GM23338 (cell line): ENCODE measurements at regions not wholly inside any gene's neighbourhood (a gene's known extent, or its start where the extent isn't known, plus 50 kb on each side); places are given as distances from the start of the nearest gene placed in this dataset.

Source experiments
- CREB1 ChIP-seq: fragments of 250-450 bp; sonication (Bioruptor Pico); IDR thresholded peaks from 2 replicates; pipeline ENCODE4 v1.5.0; 2020; ENCODE audit warnings: low read depth, mild to moderate bottlenecking, moderate library complexity
- EZH2 ChIP-seq: fragments of 200-600 bp; sonication (generic); IDR thresholded peaks from one replicate; pipeline ENCODE4 v1.8.0; 2017; ENCODE audit warnings: antibody characterized with exemption, mild to moderate bottlenecking, low read depth; ENCODE audit not compliant: unreplicated experiment
- EZH2phosphoT487 ChIP-seq: fragments of 200-600 bp; sonication (generic); IDR thresholded peaks from one replicate; pipeline ENCODE4 v1.8.1; 2018; ENCODE audit warnings: antibody characterized with exemption; ENCODE audit not compliant: unreplicated experiment
- JUNB ChIP-seq: IDR thresholded peaks from one replicate; pipeline ENCODE4 v1.6.1; 2016; ENCODE audit warnings: antibody characterized with exemption; ENCODE audit not compliant: unreplicated experiment
- POLR2AphosphoS5 ChIP-seq: IDR thresholded peaks from 2 replicates; pipeline ENCODE4 v1.6.1; 2016; ENCODE audit warnings: antibody characterized with exemption, low read depth
- ZNF114 ChIP-seq: fragments of 250-450 bp; sonication (Bioruptor Pico); IDR thresholded peaks from 2 replicates; pipeline ENCODE4 v1.5.0; 2020; ENCODE audit warnings: mild to moderate bottlenecking, moderate library complexity
- ZNF331 ChIP-seq: fragments of 250-450 bp; sonication (Bioruptor Pico); IDR thresholded peaks from 2 replicates; pipeline ENCODE4 v1.5.0; 2020; ENCODE audit warnings: low read depth, mild to moderate bottlenecking, moderate library complexity
- TF ChIP-seq, protein P1 (sequence below), 2 experiments: fragments of 200-600 bp in 1 of 2; sonication (generic) in 1 of 2; conservative IDR thresholded peaks; 2 replicates each; pipeline versions ENCODE4 v1.5.1 to v1.6.1; 2016 to 2017; ENCODE audit warnings: antibody characterized with exemption in 2 of 2, low read depth in 2 of 2, mild to moderate bottlenecking in 2 of 2, moderate library complexity in 1 of 2
- TF ChIP-seq, protein P2 (sequence below): IDR thresholded peaks from one replicate; pipeline ENCODE4 v1.6.1; 2018; ENCODE audit warnings: antibody characterized with exemption; ENCODE audit not compliant: unreplicated experiment

DNA sequence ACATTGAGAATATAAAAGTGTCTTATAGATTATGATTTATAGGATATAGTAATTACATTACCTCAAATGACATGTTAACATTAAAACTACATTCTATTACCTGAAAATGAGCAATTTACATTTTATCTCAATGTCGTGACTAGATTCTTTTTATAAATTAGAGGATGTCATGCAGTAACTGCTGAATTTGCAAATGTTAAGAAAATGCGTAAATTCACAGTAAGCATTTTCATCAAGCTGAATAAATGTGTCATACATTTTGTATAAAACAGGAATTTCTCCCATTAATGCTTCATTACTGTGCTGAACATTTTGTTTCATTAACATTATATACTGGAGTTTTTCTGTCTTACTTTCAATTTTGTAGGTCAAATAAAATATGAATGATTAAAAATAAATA, 1460.7 kb upstream of the B3GALT2 start:
- no peak for TF ChIP-seq EZH2phosphoT487
- TF ChIP-seq, protein P1, sequence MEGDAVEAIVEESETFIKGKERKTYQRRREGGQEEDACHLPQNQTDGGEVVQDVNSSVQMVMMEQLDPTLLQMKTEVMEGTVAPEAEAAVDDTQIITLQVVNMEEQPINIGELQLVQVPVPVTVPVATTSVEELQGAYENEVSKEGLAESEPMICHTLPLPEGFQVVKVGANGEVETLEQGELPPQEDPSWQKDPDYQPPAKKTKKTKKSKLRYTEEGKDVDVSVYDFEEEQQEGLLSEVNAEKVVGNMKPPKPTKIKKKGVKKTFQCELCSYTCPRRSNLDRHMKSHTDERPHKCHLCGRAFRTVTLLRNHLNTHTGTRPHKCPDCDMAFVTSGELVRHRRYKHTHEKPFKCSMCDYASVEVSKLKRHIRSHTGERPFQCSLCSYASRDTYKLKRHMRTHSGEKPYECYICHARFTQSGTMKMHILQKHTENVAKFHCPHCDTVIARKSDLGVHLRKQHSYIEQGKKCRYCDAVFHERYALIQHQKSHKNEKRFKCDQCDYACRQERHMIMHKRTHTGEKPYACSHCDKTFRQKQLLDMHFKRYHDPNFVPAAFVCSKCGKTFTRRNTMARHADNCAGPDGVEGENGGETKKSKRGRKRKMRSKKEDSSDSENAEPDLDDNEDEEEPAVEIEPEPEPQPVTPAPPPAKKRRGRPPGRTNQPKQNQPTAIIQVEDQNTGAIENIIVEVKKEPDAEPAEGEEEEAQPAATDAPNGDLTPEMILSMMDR (conservative IDR thresholded peaks at IDR 0.05; ENCODE audit: low read depth in 2 of 2) = no peak
- no peak for TF ChIP-seq POLR2AphosphoS5
- TF ChIP-seq, protein P2, sequence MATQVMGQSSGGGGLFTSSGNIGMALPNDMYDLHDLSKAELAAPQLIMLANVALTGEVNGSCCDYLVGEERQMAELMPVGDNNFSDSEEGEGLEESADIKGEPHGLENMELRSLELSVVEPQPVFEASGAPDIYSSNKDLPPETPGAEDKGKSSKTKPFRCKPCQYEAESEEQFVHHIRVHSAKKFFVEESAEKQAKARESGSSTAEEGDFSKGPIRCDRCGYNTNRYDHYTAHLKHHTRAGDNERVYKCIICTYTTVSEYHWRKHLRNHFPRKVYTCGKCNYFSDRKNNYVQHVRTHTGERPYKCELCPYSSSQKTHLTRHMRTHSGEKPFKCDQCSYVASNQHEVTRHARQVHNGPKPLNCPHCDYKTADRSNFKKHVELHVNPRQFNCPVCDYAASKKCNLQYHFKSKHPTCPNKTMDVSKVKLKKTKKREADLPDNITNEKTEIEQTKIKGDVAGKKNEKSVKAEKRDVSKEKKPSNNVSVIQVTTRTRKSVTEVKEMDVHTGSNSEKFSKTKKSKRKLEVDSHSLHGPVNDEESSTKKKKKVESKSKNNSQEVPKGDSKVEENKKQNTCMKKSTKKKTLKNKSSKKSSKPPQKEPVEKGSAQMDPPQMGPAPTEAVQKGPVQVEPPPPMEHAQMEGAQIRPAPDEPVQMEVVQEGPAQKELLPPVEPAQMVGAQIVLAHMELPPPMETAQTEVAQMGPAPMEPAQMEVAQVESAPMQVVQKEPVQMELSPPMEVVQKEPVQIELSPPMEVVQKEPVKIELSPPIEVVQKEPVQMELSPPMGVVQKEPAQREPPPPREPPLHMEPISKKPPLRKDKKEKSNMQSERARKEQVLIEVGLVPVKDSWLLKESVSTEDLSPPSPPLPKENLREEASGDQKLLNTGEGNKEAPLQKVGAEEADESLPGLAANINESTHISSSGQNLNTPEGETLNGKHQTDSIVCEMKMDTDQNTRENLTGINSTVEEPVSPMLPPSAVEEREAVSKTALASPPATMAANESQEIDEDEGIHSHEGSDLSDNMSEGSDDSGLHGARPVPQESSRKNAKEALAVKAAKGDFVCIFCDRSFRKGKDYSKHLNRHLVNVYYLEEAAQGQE = no peak
- no peak for TF ChIP-seq EZH2
- no peak for TF ChIP-seq JUNB
- TF ChIP-seq CREB1 (CRISPR knock-in tag) = no peak
- no peak for TF ChIP-seq ZNF114
- TF ChIP-seq ZNF331 (CRISPR knock-in tag) = no peak
